IPS DF 19.7 (cell line): ENCODE measurements at regions not wholly inside any gene's neighbourhood (a gene's known extent, or its start where the extent isn't known, plus 50 kb on each side); places are given as distances from the start of the nearest gene placed in this dataset.
"Not testable (repeated sequence)": the region's sequence is repeated elsewhere in the genome, so short reads cannot be mapped to it uniquely, and the experiment has no call there.

Experiments
- DNase-seq: peaks from one replicate; pipeline ENCODE4 v3.0.0-alpha.2; 2013; ENCODE audit warnings: low read depth, low spot score

- no peak for DNase-seq
Observed at GRCh38 chr6:27100921-27101320, 146.6 kb upstream of the PRSS16 start.

GRCh38 chr6:27101824-27102223 lies 145.7 kb upstream of the PRSS16 start:
- no peak for DNase-seq

- DNase-seq, result no peak
Observed at GRCh38 chr6:27106382-27106781, 141.1 kb upstream of the PRSS16 start.

DNA sequence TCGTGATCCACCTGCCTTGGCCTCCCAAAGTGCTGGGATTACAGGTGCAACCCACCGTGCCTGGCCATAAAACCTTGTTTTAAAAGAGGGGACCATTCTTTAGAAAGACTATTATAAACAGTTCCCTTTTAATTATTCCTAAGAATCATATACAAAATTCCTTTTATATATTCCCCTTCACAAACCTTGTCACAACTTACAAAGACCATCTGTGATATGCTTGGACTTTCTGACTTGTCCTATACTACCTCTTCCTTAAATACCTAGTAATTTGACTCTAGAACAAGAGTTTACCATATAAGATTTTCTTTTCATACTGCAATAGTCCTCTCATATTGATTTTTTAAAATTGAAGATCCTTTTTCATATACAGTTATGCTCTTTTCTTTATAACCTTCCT lies 135.8 kb upstream of the PRSS16 start:
- DNase-seq, result no peak

DNA sequence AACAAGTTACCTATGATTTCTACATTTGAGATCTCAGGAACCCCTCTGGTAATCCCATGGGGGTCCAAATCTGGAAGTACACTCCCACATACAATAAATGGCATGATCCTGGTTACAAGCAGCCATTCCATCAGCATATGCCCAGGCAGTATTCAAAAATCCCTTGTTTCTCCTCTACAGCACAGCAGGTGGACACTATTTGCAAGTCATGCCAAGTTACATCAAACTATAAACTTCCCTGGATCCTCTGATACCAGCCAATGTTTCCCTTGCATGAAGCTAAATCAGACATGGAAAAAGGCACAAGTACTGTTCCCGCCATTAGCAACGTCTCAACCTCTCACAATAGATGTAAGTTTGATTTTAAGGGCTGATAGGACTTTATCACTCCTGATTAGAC lies 134.5 kb upstream of the PRSS16 start:
- DNase-seq, result no peak

DNA sequence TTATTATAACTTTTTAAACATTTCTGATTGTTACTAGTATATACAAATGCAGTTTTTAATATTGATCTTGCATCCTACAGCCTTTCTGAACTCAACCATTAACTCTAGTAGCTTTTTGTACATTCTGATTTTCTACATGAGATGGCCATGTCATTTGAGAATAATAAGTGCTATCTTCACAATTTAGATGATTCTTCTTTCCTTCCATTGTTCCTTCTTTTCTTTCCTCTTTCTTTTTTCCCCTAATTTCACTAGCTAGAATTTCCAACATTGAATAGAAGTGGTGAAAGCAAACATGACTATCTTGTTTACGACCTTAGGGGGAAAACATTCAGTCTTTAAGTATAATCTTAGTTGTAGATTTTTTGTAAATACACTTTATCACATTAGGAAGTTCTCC lies 128.2 kb upstream of the PRSS16 start:
- no peak for DNase-seq

DNA sequence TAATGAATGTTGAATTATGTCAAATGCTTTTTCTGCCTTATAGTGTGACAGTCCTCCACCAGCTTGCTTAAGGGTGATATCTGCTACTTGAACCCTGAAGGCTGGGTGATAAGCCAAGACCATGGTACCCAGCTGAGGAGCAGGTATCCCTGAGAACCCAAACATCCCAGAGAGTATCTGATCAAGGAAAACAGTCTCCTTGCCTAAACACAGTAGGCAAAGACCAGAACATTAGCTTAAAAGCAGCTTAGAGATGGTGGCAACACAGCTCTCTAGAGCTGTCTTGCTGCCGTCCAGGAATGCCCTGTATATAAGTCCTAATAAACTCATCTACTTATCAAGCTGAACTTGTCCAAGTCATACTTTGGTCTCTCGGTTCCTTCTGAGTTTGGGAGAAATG lies 127.7 kb upstream of the PRSS16 start:
- no peak for DNase-seq

- DNase-seq, result no peak
Observed at GRCh38 chr6:27121640-27122039, 125.9 kb upstream of the PRSS16 start.

- no peak for DNase-seq
Observed at GRCh38 chr6:27124252-27124657, 123.2 kb upstream of the PRSS16 start.

DNA sequence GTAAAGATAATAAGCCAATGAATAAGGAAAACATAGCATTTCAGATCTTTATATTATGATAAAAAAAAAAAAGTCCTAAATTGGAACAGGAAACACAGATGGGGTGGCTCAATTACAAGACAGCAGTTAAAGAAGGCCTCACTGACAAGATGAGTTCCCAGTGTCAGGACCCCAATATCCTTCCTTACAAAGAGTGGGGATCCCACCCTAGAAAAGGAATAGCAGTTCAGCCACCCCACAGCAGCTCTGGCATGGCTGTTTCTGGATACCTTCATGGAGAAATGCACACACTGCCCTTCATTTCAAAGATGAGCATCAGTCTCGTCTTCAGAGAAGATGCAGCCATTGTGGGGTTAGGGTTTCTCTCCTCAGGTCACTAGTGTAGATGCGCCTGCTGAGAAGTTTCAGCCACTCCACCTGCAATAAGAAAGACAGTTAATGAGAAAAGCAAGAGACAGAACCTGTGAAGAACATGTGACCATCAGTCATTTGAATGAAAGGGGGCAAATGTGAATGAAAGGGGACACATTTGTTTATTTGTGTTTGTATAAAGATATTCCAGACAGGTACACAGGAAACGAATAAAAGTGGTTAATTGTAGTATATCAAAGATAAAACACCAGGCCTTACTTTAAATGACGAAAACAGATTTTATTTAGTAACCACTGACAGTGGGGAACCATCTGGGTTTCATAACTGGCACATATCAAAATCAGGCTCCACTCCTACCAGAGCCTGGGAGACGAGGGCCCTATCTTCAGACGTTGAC lies 121.3 kb upstream of the PRSS16 start:
- DNase-seq, result no peak

GRCh38 chr6:27126815-27127537 lies 120.5 kb upstream of the PRSS16 start:
- DNase-seq, result no peak

DNA sequence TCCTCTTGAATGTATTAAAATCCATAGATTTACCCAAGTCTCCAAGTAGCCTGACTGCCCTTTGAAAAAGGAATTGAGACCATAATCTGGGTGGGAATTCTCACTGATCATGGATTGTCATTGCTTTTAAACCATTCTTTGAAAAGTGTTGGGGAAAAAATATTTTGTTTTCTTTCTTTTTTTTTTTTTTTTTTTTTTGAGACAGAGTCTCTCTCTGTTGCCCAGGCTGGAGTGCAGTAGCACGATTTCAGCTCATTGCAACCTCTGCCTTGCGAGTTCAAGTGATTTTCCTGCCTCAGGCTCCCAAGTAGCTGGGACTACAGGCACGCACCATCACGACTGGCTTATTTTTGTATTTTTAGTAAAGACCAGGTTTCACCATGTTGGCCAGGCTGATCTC lies 119.6 kb upstream of the PRSS16 start:
- DNase-seq, result not testable (repeated sequence)

GRCh38 chr6:27128311-27129094 lies 119.0 kb upstream of the PRSS16 start:
- DNase-seq, result no peak

DNA sequence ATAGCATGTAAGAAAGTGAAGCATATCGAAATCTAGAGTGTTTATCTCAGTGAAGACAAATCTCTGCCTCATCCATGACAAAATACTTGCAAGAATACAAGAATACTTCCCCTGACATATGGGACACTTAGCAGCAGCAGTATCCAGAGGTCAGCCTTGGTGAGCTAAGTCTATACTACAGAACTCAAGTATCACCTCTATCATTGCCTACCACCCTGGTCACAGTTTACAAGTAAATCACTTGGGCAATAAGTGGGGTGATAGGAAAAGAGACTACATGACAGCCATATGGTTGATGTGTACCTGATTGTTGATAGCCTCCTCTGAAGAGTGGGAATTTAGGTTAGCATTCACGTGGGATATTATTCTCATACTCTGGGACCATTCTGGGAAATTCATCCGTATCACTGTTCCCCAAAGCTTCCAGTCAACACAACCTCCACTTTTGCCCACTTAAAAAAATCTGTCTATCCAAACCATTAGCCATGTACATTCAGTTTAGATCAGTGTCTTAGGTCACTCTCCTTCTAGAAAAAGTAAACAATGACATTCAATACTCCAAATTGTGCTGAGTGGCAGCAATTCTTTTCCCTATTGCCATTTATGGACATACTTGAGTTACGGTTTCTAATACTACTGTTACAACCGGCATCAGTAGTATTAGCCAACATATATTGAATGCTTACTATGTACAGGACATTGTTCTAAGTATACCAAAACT lies 118.2 kb upstream of the PRSS16 start:
- no peak for DNase-seq

GRCh38 chr6:27129917-27130316 lies 117.6 kb upstream of the PRSS16 start:
- DNase-seq, result no peak

DNA sequence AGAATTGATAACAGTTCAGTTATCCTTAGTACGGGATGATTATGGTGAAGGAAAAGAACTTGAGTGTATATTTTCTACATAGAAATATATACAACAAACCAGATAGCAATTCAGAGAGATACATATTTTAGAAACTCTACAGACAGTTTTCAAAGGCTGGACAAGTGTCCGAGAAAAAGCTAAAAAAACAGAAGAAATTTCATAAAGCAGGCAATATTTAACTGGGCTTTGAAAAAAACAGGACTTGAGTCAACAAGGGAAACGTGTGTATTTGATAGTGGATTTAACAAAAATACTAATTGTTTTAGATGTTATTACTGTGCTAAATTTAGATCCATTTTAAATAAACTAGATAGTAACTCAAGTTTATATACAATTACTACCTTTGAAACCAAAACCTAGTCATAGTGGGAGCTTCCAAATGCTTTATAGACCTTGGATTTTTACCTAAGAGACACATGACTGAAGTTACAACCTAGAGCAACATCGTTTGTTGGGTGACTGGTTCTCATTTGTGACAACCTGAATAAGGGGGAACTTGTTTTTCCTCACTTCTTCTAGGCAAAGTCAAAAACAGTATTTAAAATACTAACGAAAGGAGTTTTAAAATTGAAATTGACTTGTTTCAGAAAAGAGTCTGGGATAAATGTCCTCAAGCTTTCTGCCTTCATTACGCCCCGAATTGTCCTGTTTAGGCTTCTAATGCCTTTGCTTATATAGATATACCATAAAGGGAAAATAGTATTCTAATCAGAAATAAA lies 116.7 kb upstream of the PRSS16 start:
- DNase-seq, result no peak

GRCh38 chr6:27132282-27132531 lies 115.3 kb upstream of the PRSS16 start:
- not testable (repeated sequence) for DNase-seq

DNA sequence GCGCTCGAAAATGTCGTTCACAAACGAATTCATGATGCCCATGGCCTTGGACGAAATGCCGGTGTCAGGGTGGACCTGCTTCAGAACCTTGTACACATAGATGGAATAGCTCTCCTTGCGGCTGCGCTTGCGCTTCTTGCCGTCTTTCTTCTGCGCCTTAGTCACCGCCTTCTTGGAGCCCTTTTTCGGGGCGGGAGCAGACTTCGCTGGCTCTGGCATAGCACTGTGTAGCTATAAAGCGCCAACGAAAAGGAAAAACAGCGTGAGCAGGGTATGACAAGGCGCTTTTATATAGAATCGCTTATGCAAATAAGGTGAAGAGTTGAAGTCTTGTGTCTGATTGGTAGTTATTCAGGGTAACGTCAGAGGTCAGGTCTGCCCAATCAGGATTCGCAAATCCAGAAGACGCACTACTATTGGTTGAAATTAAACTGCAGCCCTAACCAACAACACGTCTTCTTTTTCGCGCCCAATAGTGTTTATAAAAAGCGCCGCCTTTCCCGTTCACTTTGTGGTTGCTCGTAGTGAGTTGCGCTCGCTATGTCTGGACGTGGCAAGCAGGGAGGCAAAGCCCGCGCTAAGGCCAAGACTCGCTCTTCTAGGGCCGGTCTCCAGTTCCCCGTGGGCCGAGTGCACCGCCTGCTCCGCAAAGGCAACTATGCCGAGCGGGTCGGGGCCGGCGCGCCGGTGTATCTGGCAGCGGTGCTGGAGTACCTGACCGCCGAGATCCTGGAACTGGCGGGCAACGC lies 114.8 kb upstream of the PRSS16 start:
- DNase-seq, result peak; percentile 99

GRCh38 chr6:27133281-27134227 lies 113.9 kb upstream of the PRSS16 start:
- no peak for DNase-seq
